HG03460 (cell line): ENCODE measurements at regions not wholly inside any gene's neighbourhood (a gene's known extent, or its start where the extent isn't known, plus 50 kb on each side); places are given as distances from the start of the nearest gene placed in this dataset.

Experiments used
- ATAC-seq: cut with Tn5 transposase; IDR thresholded peaks from one replicate; pipeline ENCODE4 v1.9.1; 2021; ENCODE audit not compliant: unreplicated experiment

DNA sequence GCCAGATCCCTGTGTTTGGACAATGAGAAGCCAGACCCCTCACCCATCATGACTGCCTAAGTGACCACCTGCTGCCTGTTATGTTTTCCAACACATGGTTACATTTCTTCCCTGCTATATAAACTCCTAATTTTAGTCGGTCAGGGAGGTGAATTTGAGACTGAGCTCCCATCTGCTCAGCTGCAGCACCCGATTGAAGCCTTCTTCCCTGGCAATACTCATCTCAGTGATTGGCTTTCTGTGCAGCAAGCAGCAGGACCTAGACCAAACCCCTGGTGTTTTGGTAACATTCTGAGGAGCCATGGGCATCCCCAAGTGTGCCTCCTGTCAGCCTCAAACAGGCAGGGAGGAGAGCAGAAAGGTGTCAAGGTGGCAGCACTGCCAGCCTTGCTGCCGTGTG, 141.2 kb downstream of the CD8B2 start:
- ATAC-seq: no peak

DNA sequence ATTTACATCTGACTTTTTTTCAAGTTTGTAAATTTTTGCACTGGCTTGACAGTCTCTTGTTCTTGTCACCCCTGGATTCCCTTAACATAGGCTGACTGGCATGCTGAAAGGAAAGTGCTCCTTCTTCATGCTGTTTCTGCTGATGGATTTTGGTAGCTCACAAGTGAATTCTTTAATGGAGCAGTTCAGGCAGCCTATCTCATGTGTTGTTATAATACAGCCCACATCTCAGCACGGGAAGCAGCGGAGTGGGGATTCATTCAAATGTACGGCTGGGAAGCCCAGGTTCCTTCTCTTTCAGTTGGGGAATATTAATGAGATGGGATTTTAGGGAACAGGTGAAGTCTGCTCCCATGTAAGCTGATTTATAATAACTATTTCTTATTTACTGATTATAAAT, 142.8 kb downstream of the CD8B2 start:
- ATAC-seq: no peak

DNA sequence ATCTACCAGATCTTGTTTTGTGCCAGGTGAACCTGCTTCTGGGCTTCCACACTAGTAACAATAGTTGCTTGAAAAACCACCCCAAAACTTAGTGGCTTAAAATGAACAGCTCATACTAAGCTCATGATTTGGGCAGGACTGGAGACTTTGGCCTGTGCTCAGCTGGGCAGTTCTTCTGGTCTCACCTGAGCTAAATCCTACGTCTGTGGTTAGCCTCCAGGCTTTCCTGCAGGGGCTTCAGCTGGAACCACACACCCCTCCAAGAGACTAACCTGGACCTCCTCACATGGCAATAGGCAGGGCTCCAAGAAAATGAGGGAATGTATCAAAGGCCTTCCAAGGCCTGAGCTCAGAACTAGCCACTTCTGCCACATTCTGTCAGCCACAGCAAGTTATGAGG, 144.1 kb downstream of the CD8B2 start:
- ATAC-seq: no peak

DNA sequence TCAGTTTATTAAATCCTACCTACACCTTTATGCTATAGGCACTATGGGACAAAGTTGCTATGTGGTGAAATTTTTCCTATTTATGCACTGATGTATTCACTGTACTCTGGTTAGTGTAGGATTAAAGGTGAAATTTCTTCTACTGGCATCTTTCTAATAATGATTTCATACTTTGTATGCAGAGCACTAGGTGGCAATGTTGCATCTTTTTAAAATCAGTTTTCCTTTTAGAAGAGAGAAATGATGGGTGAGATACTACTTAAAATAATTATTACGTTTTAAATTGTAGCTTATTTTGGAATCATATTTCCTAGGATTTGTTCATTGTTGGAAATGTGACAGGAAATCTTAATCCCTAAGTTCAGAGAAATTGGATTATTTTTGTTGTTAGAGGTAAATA, 150.9 kb downstream of the CD8B2 start:
- ATAC-seq: no peak

DNA sequence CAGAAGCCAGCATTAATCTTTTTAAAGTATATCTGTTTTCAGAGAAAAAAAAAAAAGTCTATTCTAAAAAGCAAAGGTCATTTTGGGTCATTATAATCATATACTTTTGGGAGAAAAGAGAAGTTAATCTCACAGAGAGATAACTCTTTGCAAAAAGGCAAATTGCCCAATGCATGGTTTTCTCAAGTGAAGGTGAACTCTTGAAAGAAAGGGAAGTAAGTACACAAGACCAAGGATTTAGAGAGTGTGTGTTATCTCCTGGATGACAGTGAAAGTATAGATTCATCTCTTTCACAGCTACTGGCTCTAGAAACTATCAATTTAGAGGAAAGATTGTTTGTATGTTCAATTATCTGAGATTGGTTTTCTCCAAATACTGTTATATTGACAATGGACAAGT, 151.4 kb downstream of the CD8B2 start:
- no peak for ATAC-seq

DNA sequence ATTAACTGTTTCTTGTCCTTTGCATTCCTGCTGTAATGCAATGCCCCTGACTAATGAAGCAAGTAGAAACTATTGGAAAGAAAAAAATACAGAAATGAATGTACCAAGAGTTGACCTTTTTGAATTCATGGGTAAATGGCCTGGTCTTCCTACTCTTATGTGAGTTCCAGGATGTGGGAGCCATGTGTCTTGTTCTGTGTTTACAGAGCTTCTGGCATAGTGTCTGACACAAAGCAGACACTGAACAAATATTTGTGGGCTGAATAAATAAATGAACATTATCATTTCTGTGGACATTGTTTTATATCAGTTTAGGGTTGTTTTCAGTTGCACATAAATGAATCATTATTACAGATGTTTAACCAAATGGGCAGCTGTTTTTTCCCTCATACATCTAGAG, 155.5 kb downstream of the CD8B2 start:
- ATAC-seq: no peak

DNA sequence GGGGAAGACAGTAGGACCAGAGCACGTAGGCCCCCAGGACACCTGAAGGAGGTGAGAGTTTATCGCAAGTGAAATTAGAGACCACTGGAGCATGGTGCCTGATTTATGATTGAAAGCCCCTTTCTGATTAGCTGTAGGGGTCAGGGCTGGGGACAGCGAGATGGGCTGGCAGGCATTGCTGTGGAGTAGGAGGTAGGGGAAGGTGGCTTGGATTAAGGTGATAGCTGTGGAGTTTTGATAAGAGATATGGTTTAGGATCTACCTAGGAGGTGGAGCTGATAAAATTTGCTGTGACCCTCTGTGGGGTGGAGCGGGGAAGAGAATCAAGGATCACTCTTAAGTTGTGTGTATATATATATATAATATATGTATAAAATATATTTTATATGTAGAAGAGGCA, 157.5 kb downstream of the CD8B2 start:
- ATAC-seq: no peak

DNA sequence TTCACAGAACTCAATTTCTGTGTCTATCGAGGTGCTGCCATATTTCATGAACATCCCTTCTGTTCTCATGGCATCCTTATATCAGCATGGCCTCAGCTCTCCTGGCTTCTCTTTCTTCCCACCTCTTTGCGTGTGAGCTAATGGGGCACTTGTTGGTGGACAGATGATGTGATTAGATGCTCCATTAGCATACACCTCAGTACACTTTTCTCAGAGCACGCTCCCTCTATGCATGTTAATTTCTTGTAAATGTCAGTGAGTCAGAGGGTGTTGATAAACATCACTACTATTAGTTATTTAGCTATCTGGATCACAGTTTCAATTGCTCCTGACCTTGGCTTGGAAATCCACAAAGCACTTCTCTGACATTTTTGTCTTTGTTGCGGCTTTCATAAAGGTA, 159.4 kb downstream of the CD8B2 start:
- no peak for ATAC-seq

DNA sequence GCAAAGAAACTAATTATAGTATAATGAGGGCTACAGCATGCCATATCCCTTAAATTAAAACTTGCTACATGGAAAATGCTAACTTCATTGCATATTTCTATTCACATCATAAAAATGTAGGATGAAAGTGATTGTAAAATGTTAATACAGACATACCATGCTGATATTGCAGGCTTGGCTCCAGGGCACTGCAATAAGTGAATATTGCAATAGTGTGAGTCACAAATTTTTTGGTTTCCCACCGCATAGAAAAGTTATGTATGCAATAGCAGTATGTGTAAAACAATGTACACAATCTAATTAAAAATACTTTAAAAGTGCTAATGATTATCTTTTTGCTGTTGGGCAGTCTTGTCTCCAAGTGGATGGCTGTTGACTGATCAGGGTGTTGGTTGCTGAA, 162.1 kb downstream of the CD8B2 start:
- no peak for ATAC-seq

DNA sequence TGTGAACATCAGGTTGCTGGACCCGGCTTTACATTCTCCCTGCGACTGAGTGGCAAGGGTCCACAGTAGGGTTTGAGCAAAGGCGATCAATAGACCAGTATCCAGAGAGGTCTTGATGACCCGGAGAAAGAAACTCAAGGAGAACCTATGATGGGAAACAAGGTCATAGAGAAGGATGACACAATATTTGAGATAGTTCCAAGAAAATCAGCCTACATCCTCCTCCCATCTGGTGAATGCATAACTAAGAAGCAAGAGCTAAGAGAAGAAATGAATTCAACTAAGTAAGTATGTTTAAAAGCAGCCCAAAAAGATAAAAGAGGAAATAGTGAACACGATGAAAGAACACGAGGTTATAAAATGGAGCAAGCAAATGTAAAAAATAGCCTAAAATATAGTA, 166.3 kb downstream of the CD8B2 start:
- ATAC-seq: no peak

DNA sequence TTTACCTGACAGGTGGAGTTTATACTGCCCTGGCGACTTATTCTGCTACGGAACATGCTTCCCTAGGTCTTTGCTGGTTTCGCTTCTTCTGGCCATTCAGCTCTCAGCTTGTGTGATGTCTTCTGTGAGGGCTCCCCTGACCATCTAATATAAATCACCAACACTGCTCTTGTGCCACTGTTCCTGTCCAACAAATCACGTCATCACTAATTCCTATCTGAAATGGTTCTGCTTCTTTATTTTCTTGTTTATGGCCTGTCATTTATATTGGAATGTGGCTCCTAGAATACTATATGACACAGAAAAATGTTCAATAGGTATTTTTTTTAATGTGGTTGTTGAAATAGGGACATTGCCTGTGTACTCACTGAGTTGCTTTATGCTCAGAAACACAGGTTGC, 171.5 kb downstream of the CD8B2 start:
- no peak for ATAC-seq

DNA sequence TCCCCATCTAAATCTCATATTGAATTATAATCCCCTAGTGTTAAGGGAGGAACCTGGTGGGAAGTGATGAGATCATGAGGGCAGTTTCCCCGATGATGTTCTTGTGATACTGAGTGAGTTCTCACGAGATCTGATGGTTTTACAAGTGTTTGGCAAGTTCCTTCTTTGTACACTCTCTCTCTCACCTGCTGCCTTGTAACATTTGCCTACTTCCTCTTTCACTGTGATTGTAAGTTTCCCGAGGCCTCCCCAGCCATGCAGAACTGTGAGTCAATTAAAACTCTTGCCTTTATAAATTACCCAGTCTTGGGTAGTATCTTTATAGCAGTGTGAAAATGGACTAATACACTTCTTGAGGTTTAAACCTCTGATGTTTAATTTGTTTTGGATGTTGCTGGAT, 177.5 kb downstream of the CD8B2 start:
- ATAC-seq: peak; percentile 92

DNA sequence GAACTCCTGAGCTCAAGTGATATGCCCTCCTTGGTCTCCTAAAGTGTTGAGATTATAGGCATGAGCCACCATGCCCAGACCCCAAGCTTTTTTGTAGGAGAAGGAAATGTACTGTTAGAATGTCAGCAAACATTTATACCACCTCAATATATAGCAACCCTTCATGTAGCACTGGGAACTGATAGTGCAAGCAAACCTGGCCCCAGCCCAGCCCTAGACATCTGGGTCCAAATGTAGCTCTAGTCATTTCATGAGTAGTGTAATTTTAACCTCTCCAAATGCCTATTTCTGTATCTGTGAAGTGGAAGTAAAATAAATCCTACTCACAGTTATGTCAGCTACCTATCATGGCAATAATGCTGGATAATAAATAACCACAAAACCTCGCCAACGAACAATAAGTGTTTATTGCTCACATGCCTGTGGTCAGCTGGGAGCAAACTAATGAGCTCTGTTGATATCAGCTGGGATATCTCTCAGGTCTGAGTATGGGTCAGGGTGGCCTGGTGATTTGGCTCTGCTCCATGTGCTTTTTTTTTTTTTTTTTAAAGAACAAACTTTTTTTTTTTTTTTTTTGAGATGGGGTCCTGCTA, 180.4 kb downstream of the CD8B2 start:
- no peak for ATAC-seq

DNA sequence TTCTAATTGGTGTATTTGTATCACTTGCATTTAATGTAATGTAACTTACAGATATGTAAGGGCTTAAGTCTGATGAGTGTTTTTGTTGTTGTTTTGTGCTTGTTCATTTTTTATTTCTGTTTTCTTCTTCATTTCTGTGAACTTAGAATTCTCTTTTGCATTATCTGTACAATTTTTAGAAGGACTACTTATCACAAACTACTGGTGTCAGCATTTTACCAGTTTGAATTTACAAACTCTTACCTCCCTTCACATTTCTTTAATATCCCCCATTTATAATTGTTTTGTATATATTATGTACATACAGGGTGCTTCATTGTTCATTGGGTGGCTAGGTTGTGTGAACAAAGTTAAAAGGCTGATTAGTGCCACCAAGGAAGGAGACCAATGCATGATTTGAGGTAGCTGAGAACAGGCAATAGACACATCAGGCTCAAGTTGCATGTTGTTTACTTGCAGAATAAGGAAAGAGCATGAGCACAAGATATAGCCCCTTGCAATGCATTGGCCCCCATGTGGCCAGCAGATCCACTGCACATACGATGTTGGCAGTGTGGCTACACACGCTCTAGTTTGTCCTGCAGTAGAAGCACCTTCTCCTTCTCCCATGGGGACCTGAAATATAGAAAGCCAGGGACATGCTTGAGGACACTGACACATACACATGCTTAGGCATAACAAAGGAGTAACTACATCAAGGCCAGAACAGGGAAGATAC, 198.2 kb downstream of the CD8B2 start:
- ATAC-seq: no peak

DNA sequence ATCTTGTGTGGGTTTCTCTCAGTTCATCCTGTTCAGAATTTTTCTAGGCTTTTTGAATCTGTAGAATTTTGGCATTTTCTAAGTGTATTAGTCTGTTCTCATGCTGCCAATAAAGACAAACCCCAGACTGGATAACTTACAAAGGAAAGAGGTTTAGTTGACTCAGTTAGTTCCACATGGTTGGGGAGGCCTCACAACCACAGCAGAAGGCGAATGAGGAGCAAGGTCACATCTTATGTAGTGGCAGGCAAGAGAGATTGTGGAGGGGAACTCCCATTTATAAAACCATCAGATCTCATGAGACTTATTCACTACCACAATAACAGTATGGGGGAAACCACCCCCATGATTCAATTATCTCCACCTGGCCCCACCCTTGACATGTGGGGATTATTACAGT, 199.2 kb downstream of the ST6GAL2 start:
- no peak for ATAC-seq

DNA sequence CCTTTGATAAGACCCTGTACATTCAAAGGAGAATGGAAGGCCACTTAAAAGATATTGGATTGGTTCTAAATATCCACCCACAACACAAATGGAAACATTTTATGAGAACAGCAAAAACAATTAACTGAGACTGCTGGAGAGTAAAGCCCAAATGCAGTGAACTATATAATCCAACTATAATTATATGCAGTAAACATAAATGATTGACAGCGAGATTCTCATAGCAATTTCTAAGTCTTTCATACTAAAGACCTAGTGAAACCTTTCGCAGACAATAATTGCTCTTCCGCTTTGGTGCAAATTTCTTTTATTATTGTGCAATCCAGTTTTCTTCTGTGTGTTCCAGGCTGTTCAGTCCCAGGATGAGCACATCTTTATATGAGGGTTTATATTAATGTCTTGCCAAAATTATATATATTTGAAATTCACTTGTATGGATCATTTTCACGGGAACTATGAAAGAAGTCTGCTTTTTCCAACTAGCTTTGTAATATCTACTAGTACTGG, 190.9 kb downstream of the ST6GAL2 start:
- no peak for ATAC-seq

DNA sequence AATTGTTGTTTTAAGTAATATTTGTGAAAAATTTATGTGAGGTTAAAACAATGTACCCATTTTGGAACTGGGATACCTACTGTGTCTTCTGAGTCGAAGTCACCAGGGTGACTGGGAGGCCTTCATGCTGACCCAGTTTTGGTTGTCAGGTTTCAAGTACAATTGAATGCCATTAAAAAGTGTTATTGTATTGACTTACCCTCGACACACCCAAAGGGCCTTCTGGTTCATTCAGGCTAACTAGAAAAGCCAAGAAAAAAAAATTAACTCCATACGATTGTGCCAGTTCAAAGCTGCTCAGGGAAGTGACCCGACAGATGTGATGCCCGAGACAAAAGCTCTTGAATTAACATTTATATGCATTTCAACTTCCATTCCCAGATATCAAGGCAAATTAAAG, 190.0 kb downstream of the ST6GAL2 start:
- ATAC-seq: no peak

DNA sequence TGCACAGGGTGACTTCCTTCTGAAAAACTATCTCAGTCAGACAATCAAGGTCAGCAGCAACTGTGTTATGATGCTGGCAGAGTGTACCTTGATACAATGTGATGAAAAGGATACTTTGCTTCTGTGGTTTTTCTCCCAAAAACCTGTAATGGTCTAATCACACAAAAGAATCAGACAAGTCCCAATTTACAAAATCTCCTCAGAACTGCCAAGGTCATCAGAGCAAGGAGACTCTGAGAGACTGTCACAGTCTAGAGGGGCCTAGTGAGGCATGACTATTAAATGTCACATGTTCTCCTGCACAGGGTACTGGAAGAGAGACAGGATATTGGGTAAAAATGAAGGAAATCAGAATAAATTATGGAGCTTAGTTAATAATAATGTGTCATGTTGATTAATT, 185.4 kb downstream of the ST6GAL2 start:
- no peak for ATAC-seq

DNA sequence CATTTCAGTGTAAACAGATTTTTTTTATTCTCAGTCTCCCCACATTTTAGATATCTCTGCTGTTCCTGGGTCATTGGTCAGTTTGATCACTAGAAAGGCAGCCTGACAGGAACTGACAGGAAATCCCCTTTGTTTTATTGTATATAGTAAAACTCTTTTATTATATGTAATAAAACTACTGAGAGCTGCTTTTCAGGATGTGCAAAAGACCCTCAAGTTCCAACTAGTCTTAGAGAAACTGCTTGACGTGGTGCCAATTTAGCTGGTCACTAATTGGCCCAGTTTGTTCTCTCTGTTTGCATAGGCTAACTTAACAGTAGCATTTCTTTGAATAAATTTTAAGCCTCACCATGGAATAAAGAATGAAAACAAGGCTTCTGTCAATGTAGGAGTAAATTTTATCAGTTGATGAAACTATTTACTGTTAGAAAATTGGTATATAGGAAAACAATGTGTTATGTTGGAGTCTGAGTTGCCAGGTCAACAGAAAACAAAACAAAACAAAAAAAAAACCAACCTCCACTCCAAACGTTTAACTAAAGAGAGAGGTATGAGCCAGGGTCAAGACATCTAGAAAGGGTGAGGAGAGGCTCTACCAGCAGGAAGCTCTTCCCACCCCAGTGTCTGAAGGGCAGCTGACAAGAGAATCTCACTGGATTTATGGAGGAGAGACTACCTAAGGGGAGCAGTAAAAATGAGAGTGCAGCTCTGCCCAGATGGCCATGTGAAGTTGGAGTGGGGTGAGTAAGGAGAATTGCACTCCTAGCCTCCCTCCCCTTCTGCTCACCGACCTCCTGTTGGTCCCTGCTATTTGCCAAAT, 184.6 kb downstream of the ST6GAL2 start:
- no peak for ATAC-seq

DNA sequence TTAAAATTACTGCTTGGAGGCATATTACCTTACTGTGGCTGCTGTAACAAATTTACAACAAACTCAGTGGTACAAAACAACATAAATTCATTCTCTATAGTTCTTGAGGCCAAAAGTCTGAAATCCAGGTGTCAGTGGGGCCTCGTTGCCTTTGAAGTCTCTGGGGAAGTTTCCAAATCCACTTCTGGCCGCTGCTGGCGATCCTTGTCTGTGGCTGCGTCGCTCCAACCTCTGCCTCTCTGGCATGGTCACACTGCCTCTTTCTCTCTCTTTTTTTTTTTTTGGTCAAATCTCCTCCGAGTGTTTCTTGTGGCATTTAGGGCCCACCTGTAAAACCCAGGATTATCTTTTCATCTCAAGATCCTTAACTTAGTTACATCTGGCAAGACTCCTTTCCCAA, 182.8 kb downstream of the ST6GAL2 start:
- no peak for ATAC-seq

DNA sequence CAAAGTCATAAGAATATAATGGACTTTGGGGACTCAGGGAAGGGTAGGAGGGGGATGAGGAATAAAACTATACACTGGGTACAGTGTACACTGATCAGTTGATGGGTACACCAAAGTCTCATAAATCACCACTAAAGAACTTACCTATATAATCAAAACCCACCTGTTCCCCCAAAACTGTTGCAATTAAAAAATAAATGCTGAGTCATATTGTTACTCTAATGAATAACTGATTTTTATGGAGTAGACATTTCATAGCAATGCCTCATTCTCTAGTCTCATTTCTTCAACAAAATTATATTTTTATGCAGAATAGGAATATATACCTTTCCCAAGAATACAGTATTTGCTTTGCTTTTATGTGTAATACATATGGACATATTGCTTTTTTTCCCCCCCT, 181.2 kb downstream of the ST6GAL2 start:
- ATAC-seq: no peak

DNA sequence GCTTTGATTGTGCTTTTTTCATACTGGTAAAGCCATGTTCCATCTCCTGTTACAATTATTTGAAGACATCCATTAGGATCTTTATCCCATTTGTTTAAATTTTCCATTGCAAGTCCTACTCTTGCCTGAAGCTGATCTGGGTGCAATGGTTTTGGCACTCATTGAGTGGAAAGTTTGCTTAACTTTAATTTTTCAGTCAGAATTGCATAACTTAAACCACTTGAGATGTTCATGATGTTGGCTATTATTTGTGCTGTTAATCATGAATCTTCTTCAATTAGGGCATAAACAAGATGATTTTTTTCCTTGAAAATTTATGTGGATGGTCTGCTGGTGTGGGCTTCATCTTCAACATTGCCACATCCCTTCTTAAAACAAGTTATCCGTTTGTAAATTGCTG, 180.1 kb downstream of the ST6GAL2 start:
- no peak for ATAC-seq
